H1 (cell line): ENCODE measurements at regions not wholly inside any gene's neighbourhood (a gene's known extent, or its start where the extent isn't known, plus 50 kb on each side); places are given as distances from the start of the nearest gene placed in this dataset.

Experiments
- CTCF ChIA-PET: fragments of 300-600 bp; sonication (Branson Sonifier 250); formaldehyde crosslinking; loops from one replicate; lab custom pipeline; 2021; ENCODE audit not compliant: partially characterized antibody; lab: Charles Lee
- POLR2A ChIA-PET: fragments of 300-600 bp; sonication (Branson Sonifier 250); formaldehyde crosslinking; loops from one replicate; lab custom pipeline; 2021; ENCODE audit warnings: inconsistent platforms; ENCODE audit not compliant: partially characterized antibody; lab: Charles Lee
- DNase-seq, 2 experiments: peaks; one replicate each; pipeline versions ENCODE4 v3.0.0 to v3.0.0-alpha.2; 2010 to 2022; ENCODE audit warnings: low spot score in 2 of 2, low read depth in 1 of 2, mixed read lengths in 1 of 2
- FAIRE-seq: peaks from 2 replicates; lab custom pipeline; 2011; peaks lifted over from hg19 to GRCh38; lab: Jason Lieb, UNC
- H2AFZ ChIP-seq: 2 replicates; pipeline ENCODE4 v1.8.1; 2012; ENCODE audit warnings: low read length, inconsistent platforms
- H2AK5ac ChIP-seq: 2 replicates; pipeline ENCODE4 v1.6.1; 2013; ENCODE audit warnings: low read depth, low read length
- H2BK120ac ChIP-seq: replicated peaks from 2 replicates; pipeline ENCODE3; 2013; ENCODE audit warnings: low read depth, low read length, inconsistent platforms
- H2BK12ac ChIP-seq: 2 replicates; pipeline ENCODE4 v1.6.1; 2013; ENCODE audit warnings: low read depth, low read length
- H2BK15ac ChIP-seq: 2 replicates; pipeline ENCODE4 v1.6.1; 2013; ENCODE audit warnings: low read length
- H2BK20ac ChIP-seq: 2 replicates; pipeline ENCODE4 v1.6.1; 2013; ENCODE audit warnings: low read length
- H2BK5ac ChIP-seq: 2 replicates; pipeline ENCODE4 v1.6.1; 2013; ENCODE audit warnings: low read depth, low read length
- H3K14ac ChIP-seq: 2 replicates; pipeline ENCODE4 v1.6.1; 2013; ENCODE audit warnings: inconsistent platforms; ENCODE audit not compliant: insufficient read length
- H3K18ac ChIP-seq: 2 replicates; pipeline ENCODE4 v1.6.1; 2013; ENCODE audit warnings: low read length; ENCODE audit errors: extremely low read depth
- H3K23ac ChIP-seq: 2 replicates; pipeline ENCODE4 v1.6.1; 2013; ENCODE audit warnings: inconsistent platforms; ENCODE audit not compliant: insufficient read length
- H3K23me2 ChIP-seq: 2 replicates; pipeline ENCODE4 v1.6.1; 2013; ENCODE audit warnings: low read depth, low read length
- H3K27ac ChIP-seq: 2 replicates; pipeline ENCODE4 v1.6.1; 2011; ENCODE audit warnings: low read depth, low read length, inconsistent platforms
- H3K27me3 ChIP-seq, 4 experiments: replicated peaks in 1 of 4; 1 replicate in 1 of 4; 2 replicates in 3 of 4; pipeline versions ENCODE4 v1.6.1 to v1.8.1; 2011 to 2013; ENCODE audit warnings: low read length in 3 of 4, mild to moderate bottlenecking in 3 of 4, inconsistent platforms in 2 of 4, mixed read lengths in 2 of 4, moderate library complexity in 1 of 4; ENCODE audit not compliant: control insufficient read depth in 3 of 4, insufficient read depth in 3 of 4; ENCODE audit errors: extremely low read depth in 1 of 4
- H3K36me3 ChIP-seq, 4 experiments: 2 replicates each; pipeline versions ENCODE4 v1.6.1 to v1.8.1; 2011 to 2013; ENCODE audit warnings: mild to moderate bottlenecking in 4 of 4, low read length in 3 of 4, moderate library complexity in 2 of 4, control low read depth in 1 of 4, inconsistent platforms in 1 of 4; ENCODE audit not compliant: insufficient read depth in 4 of 4, control insufficient read depth in 2 of 4
- H3K4ac ChIP-seq: replicated peaks from 2 replicates; pipeline ENCODE3; 2013; ENCODE audit warnings: low read length, low read depth, mixed read lengths, inconsistent platforms; ENCODE audit not compliant: insufficient read length
- H3K4me1 ChIP-seq, 4 experiments: replicated peaks in 1 of 4; 1 replicate in 1 of 4; 2 replicates in 3 of 4; pipeline versions ENCODE4 v1.6.1 to v1.8.1; 2011 to 2013; ENCODE audit warnings: low read length in 3 of 4, inconsistent platforms in 2 of 4, mixed read lengths in 1 of 4; ENCODE audit not compliant: insufficient read depth in 4 of 4, control insufficient read depth in 3 of 4
- H3K4me2 ChIP-seq, 2 experiments: 2 replicates each; pipeline versions ENCODE4 v1.6.1 to v1.8.1; 2011 to 2013; ENCODE audit warnings: low read depth in 2 of 2, low read length in 2 of 2, control low read depth in 1 of 2, inconsistent platforms in 1 of 2, mild to moderate bottlenecking in 1 of 2; ENCODE audit not compliant: insufficient read depth in 1 of 2
- H3K4me3 ChIP-seq, 4 experiments: fragments of 200-600, 300-600 bp in 1 of 4; sonication (generic), shearing (Covaris generic), sonication (Bioruptor Twin) in 1 of 4; 2 replicates each; pipeline versions ENCODE4 v1.5.1 to v1.8.1; 2011 to 2016; ENCODE audit warnings: low read length in 4 of 4, low read depth in 3 of 4, control low read depth in 2 of 4, inconsistent platforms in 2 of 4, mild to moderate bottlenecking in 2 of 4, mixed read lengths in 1 of 4, moderate library complexity in 1 of 4; ENCODE audit not compliant: insufficient read depth in 2 of 4; ENCODE audit errors: extremely low read depth in 1 of 4
- H3K56ac ChIP-seq: replicated peaks from 2 replicates; pipeline ENCODE3; 2013; ENCODE audit warnings: low read depth, mild to moderate bottlenecking, mixed read lengths, low read length, inconsistent platforms; ENCODE audit not compliant: insufficient read length
- H3K79me1 ChIP-seq: 2 replicates; pipeline ENCODE4 v1.6.1; 2013; ENCODE audit warnings: low read depth, low read length, control low read depth
- H3K79me2 ChIP-seq, 2 experiments: 2 replicates each; pipeline versions ENCODE4 v1.6.1 to v1.8.1; 2012 to 2013; ENCODE audit warnings: low read length in 2 of 2, mild to moderate bottlenecking in 2 of 2, inconsistent platforms in 1 of 2; ENCODE audit not compliant: insufficient read depth in 2 of 2, control insufficient read depth in 1 of 2
- H3K9ac ChIP-seq, 4 experiments: replicated peaks in 1 of 4; 1 replicate in 1 of 4; 2 replicates in 3 of 4; pipeline versions ENCODE4 v1.6.1 to v1.8.1; 2011 to 2013; ENCODE audit warnings: low read depth in 3 of 4, low read length in 3 of 4, control low read depth in 2 of 4, mild to moderate bottlenecking in 2 of 4, moderate library complexity in 2 of 4, inconsistent platforms in 1 of 4; ENCODE audit errors: extremely low read depth in 1 of 4
- H3K9me3 ChIP-seq, 2 experiments: 2 replicates each; pipeline versions ENCODE4 v1.6.1 to v1.8.1; 2012 to 2013; ENCODE audit warnings: mild to moderate bottlenecking in 2 of 2, moderate library complexity in 2 of 2, control low read depth in 1 of 2, inconsistent platforms in 1 of 2, low read depth in 1 of 2, low read length in 1 of 2, mixed read lengths in 1 of 2; ENCODE audit not compliant: insufficient read depth in 2 of 2
- H4K20me1 ChIP-seq, 2 experiments: replicated peaks in 1 of 2; 2 replicates each; pipeline versions ENCODE3 to v1.8.1; 2011 to 2013; ENCODE audit warnings: inconsistent platforms in 2 of 2, low read length in 2 of 2, mild to moderate bottlenecking in 1 of 2; ENCODE audit not compliant: insufficient read depth in 2 of 2, control insufficient read depth in 1 of 2
- H4K5ac ChIP-seq: 2 replicates; pipeline ENCODE4 v1.6.1; 2013; ENCODE audit warnings: low read length, low read depth, mixed read lengths, inconsistent platforms; ENCODE audit not compliant: insufficient read length
- H4K8ac ChIP-seq: 2 replicates; pipeline ENCODE4 v1.8.0; 2013; ENCODE audit warnings: mild to moderate bottlenecking, moderate library complexity, low read length, inconsistent platforms; ENCODE audit not compliant: insufficient read depth; ENCODE audit errors: extremely low read depth
- H4K91ac ChIP-seq: replicated peaks from 2 replicates; pipeline ENCODE3; 2013; ENCODE audit warnings: low read length, mixed read lengths, inconsistent platforms; ENCODE audit not compliant: insufficient read length
- ATF3 ChIP-seq: IDR thresholded peaks from 2 replicates; pipeline ENCODE4 v1.6.1; 2011; ENCODE audit warnings: low read depth, mild to moderate bottlenecking, low read length; ENCODE audit not compliant: insufficient read depth
- CREB1 ChIP-seq: IDR thresholded peaks from 2 replicates; pipeline ENCODE4 v1.6.1; 2012; ENCODE audit warnings: inconsistent platforms
- CTBP2 ChIP-seq: IDR thresholded peaks from 2 replicates; pipeline ENCODE4 v1.7.0; 2011; ENCODE audit warnings: borderline replicate concordance, mild to moderate bottlenecking, moderate library complexity, mixed read lengths, low read length; ENCODE audit not compliant: insufficient read depth, insufficient read length
- EP300 ChIP-seq, 2 experiments: IDR thresholded peaks; 1 replicate in 1 of 2; 2 replicates in 1 of 2; pipeline ENCODE4 v1.6.1; 2011 to 2012; ENCODE audit warnings: low read depth in 2 of 2, low read length in 2 of 2, mild to moderate bottlenecking in 2 of 2, borderline replicate concordance in 1 of 2, inconsistent platforms in 1 of 2, moderate library complexity in 1 of 2
- EZH2 ChIP-seq: fragments of 200-600 bp; sonication (generic); IDR thresholded peaks from 2 replicates; pipeline ENCODE4 v1.7.1; 2012; ENCODE audit warnings: low read depth, mild to moderate bottlenecking, moderate library complexity, low read length, inconsistent platforms; ENCODE audit not compliant: severe bottlenecking
- HDAC2 ChIP-seq, 2 experiments: fragments of 300-600 bp in 1 of 2; sonication (generic) in 1 of 2; IDR thresholded peaks; 2 replicates each; pipeline ENCODE4 v1.6.1; 2011 to 2012; ENCODE audit warnings: low read depth in 2 of 2, low read length in 2 of 2, mild to moderate bottlenecking in 2 of 2, moderate library complexity in 2 of 2, borderline replicate concordance in 1 of 2, inconsistent platforms in 1 of 2
- JUN ChIP-seq: IDR thresholded peaks from 2 replicates; pipeline ENCODE4 v1.6.1; 2011; ENCODE audit warnings: low read depth, mild to moderate bottlenecking, improper control_type of control experiment, low read length
- JUND ChIP-seq: IDR thresholded peaks from 2 replicates; pipeline ENCODE4 v1.6.1; 2011; ENCODE audit warnings: mild to moderate bottlenecking, improper control_type of control experiment, low read length
- KDM1A ChIP-seq: fragments of 200-600, 300-600 bp; sonication (generic); IDR thresholded peaks from 2 replicates; pipeline ENCODE4 v1.7.1; 2016; ENCODE audit warnings: mild to moderate bottlenecking, low read length, borderline replicate concordance
- POLR2A ChIP-seq, 2 experiments: IDR thresholded peaks; 1 replicate in 1 of 2; 2 replicates in 1 of 2; pipeline ENCODE4 v1.6.1; 2011; ENCODE audit warnings: low read depth in 2 of 2, low read length in 2 of 2, mild to moderate bottlenecking in 2 of 2; ENCODE audit errors: control extremely low read depth in 1 of 2
- POLR2AphosphoS5 ChIP-seq: IDR thresholded peaks from 2 replicates; pipeline ENCODE4 v1.6.1; 2011; ENCODE audit warnings: low read depth, low read length
- RAD21 ChIP-seq, 2 experiments: IDR thresholded peaks in 1 of 2; conservative IDR thresholded peaks in 1 of 2; 2 replicates each; pipeline ENCODE4 v1.6.1; 2011; ENCODE audit warnings: low read depth in 2 of 2, low read length in 2 of 2, improper control_type of control experiment in 1 of 2, inconsistent platforms in 1 of 2, mild to moderate bottlenecking in 1 of 2, moderate library complexity in 1 of 2
- RBBP5 ChIP-seq: IDR thresholded peaks from 2 replicates; pipeline ENCODE4 v1.7.1; 2012; ENCODE audit warnings: low read depth, mild to moderate bottlenecking, inconsistent platforms, low read length, moderate library complexity, borderline replicate concordance
- SUZ12 ChIP-seq: fragments of 200-600 bp; sonication (generic); IDR thresholded peaks from 2 replicates; pipeline ENCODE4 v1.6.1; 2012; ENCODE audit warnings: mild to moderate bottlenecking, inconsistent platforms, low read length, moderate library complexity, mixed read lengths
- WGBS, 2 experiments: shearing (Covaris generic) in 1 of 2; methylation state at CpG; one replicate each; pipeline versions ENCODE4 v1.1.6 to v1.1.7; 2013 to 2015; ENCODE audit warnings: low lambda C conversion rate in 2 of 2, mixed read lengths in 2 of 2, inconsistent platforms in 1 of 2, low coverage in 1 of 2, missing lambda C conversion rate in 1 of 2; ENCODE audit not compliant: insufficient replicate concordance in 2 of 2, insufficient coverage in 1 of 2, insufficient read length in 1 of 2; ENCODE audit errors: extremely low coverage in 1 of 2, missing lambda C conversion rate in 1 of 2; 5-methylcytosine and 5-hydroxymethylcytosine counted together

GRCh38 chr1:25046194-25046532, 116.1 kb upstream of the RUNX3 start:
- Histone ChIP-seq H3K79me1 (no peaks in the 10 kb centered on the region), H4K20me1 (peaks cover 0 to 3% of the 10 kb centered on the region in 2 experiments), H3K56ac (no peak overlapping the region), H2BK120ac (no peak overlapping the region), H3K23me2 (0 out of 2 replicates have a peak, but pooled peaks cover 2% of the 10 kb centered on the region), H3K4me1 (no peaks in the 10 kb centered on the region), H4K91ac (no peak overlapping the region), H3K4ac (no peak overlapping the region), H3K36me3 (no peaks in the 10 kb centered on the region), H3K9ac (no peak overlapping the region), H2BK5ac (no peak overlapping the region), H2BK12ac (no peak overlapping the region), H2BK15ac (no peak overlapping the region), H2AK5ac (no peak overlapping the region), H4K8ac (no peak overlapping the region), H3K4me3 (no peak overlapping the region), H3K18ac (no peak overlapping the region), H3K14ac (no peak overlapping the region), H3K27me3 (no peaks in the 10 kb centered on the region), H2AFZ (no peak overlapping the region), H3K9me3 (no peaks in the 10 kb centered on the region), H3K79me2 (no peaks in the 10 kb centered on the region), H2BK20ac (no peak overlapping the region), H3K23ac (no peak overlapping the region), H3K27ac (no peak overlapping the region), H4K5ac (no peak overlapping the region), H3K4me2 (no peak overlapping the region)
- FAIRE-seq (no peak), DNase-seq (no peak)
- 70% methylated on average over 8 of the region's 8 CpGs; no CpG with 5 or more reads in 1 of the 2 experiments for WGBS, 2 experiments
- no peak for TF ChIP-seq JUND
- no peak for TF ChIP-seq EZH2
- TF ChIP-seq CTBP2, result no peak
- no peak for TF ChIP-seq RAD21 (IDR thresholded peaks at IDR 0.05 in 1 of 2, conservative IDR thresholded peaks at IDR 0.05 in 1 of 2; ENCODE audit: low read depth in 2 of 2, low read length in 2 of 2)
- TF ChIP-seq POLR2A (IDR thresholded peaks at IDR 0.05; ENCODE audit: control extremely low read depth in 1 of 2, low read depth in 2 of 2, low read length in 2 of 2), result no peak
- TF ChIP-seq HDAC2 (IDR thresholded peaks at IDR 0.05; ENCODE audit: borderline replicate concordance in 1 of 2, low read depth in 2 of 2, low read length in 2 of 2), result no peak
- TF ChIP-seq POLR2AphosphoS5, result no peak
- TF ChIP-seq RBBP5, result no peak
- no peak for TF ChIP-seq CREB1
- TF ChIP-seq EP300 (IDR thresholded peaks at IDR 0.05; ENCODE audit: borderline replicate concordance in 1 of 2, low read depth in 2 of 2, low read length in 2 of 2), result no peak
- TF ChIP-seq SUZ12, result no peak
- TF ChIP-seq KDM1A, result no peak
- TF ChIP-seq ATF3, result no peak
- TF ChIP-seq JUN, result no peak
- ChIA-PET CTCF (interaction anchor here (0.6 to 2.8 kb wide), 8 partner anchors 9 to 456 kb away, joined by 3 to 24 read pairs (median 4); no protein-coding TSS in a partner anchor), POLR2A (no interaction called here)
